ENCODE measurements at regions not wholly inside any gene's neighbourhood (a gene's known extent, or its start where the extent isn't known, plus 50 kb on each side); places are given as distances from the start of the nearest gene placed in this dataset.
"Not testable (repeated sequence)": the region's sequence is repeated elsewhere in the genome, so short reads cannot be mapped to it uniquely, and the experiment has no call there.

DNA sequence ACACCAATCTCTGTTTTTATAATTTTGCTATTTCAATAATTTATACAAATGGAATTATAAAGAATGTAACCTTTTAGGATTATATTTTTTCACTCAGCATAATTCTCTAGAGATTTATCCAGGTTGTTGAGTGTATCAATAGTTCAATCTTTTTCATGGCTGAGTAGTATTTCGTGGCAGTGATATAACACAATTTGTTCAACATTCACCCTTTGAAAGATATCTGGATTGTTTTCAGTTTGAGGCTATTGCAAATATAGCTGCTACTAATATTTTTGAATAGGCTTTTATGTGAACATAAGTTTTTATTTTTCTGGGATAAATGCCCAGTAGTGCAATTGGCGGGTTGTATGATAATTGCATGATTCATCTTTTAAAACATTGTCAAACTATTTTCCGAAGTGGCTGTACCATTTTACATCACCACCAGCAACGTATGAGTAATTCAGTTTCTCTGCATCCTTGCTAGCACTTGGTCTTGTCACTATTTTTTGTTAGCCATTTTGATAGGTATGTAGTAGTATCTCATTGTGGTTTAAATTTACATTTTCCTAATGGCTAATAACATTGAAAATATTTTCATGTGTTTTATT is 55.6 kb upstream of the ABCD3 start:
- in situ Hi-C loops (cut with HindIII; ENCODE audit: low pct_unique_long_range_greater_than_20kb, low sequenced_read_pairs) = no loop called here
- DNase-seq (ENCODE audit: low read depth in 1 of 2, low spot score in 1 of 2) = no peak
- no peak for TF ChIP-seq JUND (IDR thresholded peaks at IDR 0.05; ENCODE audit: low read depth)

DNA sequence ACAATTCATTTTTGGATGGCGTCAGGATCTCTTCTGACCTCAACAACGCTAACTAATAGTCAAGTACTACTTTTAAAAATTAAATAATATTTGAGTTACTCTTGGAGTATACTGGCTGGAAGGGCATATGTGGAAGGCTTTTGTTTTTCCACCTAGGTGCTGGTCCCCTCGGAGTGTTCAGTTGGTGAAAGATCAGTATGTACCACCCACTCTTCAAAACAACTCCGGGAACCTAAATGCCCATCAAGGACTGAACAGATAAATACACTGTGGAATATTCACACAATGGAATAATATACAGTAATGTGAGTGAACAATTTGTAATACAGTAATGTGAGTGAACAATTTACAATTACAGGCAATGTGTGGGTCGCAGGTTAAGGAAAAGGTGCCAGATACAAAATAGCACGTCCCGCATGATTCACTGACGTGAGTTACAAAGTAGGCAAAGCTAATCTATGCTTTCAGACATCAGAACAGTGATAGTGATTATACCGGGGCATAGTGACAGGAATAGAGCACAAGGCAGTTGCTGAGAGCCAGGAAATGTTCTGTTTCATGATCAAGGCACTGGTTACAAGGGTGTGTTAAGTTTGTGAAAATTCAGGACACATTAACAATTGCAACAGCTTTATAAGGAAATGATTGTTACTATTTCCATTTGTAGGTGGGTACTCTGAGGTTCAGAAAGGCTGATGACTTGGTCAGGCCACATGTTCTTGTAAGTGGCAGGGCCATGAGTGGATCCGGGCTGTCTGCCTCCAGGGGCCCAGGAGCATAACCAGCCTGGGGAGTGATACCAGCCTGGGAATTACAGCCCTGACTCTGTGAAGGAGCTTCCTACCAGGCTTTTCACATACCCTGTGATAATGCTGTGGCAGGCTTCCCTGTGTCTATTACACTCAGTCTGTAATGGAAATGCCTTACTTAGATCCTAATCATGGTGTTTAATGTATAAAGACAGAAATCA is 59.3 kb upstream of the ABCD3 start:
- no peak for DNase-seq (ENCODE audit: low read depth in 1 of 2, low spot score in 1 of 2)
- no peak for TF ChIP-seq JUND (IDR thresholded peaks at IDR 0.05; ENCODE audit: low read depth)
- in situ Hi-C loops (cut with HindIII; ENCODE audit: low pct_unique_long_range_greater_than_20kb, low sequenced_read_pairs) = no loop called here

DNA sequence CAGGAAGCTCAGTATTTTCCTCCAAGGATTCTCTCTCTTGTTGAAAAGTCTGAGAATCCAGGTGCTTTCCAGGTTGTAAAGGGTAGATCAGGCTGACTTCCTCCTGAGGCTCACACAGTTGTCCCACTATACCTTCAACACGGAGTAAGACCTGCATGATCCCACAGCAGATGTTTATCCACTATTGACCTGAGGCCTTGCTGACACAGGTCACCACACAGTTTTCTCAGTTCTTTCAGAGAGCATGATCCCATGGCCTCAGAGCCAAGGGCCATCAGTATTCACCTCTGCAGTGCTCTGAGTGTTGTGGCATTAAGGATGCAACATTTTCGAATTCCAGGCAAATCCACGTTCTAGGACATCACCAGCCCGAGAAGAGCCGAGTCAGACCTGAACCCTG is 60.5 kb upstream of the ABCD3 start:
- in situ Hi-C loops (cut with HindIII; ENCODE audit: low pct_unique_long_range_greater_than_20kb, low sequenced_read_pairs) = no loop called here
- DNase-seq (ENCODE audit: low read depth in 1 of 2, low spot score in 1 of 2) = no peak
- TF ChIP-seq JUND (IDR thresholded peaks at IDR 0.05; ENCODE audit: low read depth) = no peak

DNA sequence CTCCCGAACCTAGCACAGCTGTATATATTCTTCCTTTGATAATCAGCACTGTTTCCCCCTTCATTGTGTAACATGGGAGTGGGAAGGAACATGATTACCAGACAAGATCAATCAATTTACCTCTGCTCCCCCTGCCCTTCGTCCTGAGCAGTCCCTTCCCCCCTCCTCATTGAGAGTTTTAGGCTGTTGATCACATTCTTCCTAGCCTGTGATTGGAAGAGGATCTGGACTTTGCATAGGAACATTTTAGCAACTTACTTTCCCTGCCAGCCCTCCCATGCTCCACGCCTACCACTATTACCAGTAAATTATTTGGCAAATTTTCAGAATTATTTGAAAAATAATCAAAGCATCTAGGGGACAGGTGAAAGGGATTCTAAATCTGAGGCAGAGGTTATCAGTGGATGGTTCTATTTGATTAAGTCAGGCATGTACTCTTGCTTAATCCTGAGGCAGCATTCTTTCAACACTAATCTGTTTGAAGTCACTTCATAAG is 62.7 kb upstream of the ABCD3 start:
- no peak for TF ChIP-seq JUND (IDR thresholded peaks at IDR 0.05; ENCODE audit: low read depth)
- no peak for DNase-seq (ENCODE audit: low read depth in 1 of 2, low spot score in 1 of 2)
- in situ Hi-C loops (cut with HindIII; ENCODE audit: low pct_unique_long_range_greater_than_20kb, low sequenced_read_pairs) = no loop called here

DNA sequence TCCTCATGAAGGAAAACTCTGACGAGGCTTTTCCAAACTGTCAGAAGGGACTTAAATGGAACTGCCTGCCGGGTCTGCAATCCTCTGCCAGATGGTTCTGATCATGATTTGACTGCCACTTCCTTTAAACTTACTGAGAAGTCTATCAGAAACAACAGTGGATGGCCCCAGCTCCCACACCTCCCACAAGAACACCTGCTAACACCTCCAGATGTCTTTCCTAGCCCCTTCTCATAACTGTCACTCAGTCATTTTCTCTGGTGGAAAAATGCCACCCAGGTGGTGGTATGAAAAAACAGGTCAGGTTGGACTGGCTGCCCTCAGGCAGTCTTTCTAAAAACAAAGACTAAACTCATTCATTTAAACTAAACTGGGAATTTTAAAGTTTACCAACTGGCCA is 66.7 kb upstream of the ABCD3 start:
- in situ Hi-C loops (cut with HindIII; ENCODE audit: low pct_unique_long_range_greater_than_20kb, low sequenced_read_pairs) = no loop called here
- no peak for TF ChIP-seq JUND (IDR thresholded peaks at IDR 0.05; ENCODE audit: low read depth)
- no peak for DNase-seq (ENCODE audit: low read depth in 1 of 2, low spot score in 1 of 2)

DNA sequence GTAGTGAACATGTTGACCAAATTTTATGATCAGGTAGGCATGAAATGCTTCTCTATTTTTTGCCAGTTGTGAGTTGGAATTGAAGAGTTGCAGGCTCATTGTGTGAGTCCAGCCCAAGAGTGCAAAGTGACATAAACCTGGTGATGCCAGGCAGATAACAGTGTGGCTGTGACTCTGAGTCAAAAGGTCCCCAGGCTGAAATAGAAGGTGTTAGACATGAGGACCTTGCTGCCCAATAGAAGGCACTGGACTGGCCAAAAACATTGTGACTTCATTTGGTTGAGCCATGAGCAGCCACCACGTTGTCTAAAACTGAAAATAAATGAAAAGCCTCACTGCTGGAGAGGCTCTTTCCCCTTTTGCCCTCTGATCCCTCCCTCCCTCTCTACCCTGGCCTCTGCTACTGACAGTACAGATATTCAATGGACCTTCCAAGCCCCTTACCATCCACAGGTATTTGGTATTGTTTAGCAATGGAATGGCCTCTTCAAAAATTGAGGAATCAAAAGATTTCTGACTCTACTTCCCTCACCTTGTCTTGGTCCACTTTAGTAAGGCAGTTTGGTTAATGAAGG is 67.8 kb upstream of the ABCD3 start:
- no peak for DNase-seq (ENCODE audit: low read depth in 1 of 2, low spot score in 1 of 2)
- no peak for TF ChIP-seq JUND (IDR thresholded peaks at IDR 0.05; ENCODE audit: low read depth)
- in situ Hi-C loops (cut with HindIII; ENCODE audit: low pct_unique_long_range_greater_than_20kb, low sequenced_read_pairs) = no loop called here

DNA sequence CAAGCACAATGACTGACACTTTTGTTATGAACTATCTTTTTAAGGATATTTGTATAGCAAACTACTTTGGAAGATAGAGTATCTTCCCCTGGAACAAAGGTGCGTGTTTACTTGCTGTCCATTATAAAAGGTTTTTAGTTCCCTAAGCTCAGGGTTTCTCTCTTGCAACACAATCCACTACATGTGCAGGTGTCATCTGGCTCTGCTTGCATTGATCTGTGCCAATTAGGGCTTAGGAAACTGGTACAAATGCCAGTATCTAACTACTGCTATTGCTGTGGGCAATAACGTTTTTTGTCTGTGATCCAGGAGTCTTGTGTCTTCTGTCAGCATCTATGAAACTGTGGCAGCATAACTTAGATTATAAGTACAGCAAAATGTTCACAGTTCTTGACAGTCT is 68.3 kb upstream of the ABCD3 start:
- TF ChIP-seq JUND (IDR thresholded peaks at IDR 0.05; ENCODE audit: low read depth) = no peak
- no peak for DNase-seq (ENCODE audit: low read depth in 1 of 2, low spot score in 1 of 2)
- in situ Hi-C loops (cut with HindIII; ENCODE audit: low pct_unique_long_range_greater_than_20kb, low sequenced_read_pairs) = no loop called here

DNA sequence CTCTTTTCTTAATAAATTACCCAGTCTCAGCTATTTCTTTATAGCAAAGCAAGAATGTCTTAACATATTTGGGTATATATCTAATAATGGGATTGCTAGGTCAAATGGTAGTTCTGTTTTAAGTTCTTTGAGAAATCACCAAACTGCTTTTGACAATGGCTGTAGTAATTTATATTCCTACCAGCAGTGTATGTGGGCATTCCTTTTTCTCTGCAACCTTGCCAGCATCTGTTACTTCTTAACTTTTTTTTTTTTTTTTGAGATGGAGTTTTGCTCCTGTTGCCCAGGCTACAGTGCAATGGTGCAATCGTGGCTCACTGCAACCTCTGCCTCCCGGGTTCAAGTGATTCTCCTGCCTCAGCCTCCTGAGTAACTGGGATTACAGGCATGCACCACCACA is 69.8 kb upstream of the ABCD3 start:
- in situ Hi-C loops (cut with HindIII; ENCODE audit: low pct_unique_long_range_greater_than_20kb, low sequenced_read_pairs); DNase-seq (ENCODE audit: low read depth in 1 of 2, low spot score in 1 of 2): not testable (repeated sequence)

DNA sequence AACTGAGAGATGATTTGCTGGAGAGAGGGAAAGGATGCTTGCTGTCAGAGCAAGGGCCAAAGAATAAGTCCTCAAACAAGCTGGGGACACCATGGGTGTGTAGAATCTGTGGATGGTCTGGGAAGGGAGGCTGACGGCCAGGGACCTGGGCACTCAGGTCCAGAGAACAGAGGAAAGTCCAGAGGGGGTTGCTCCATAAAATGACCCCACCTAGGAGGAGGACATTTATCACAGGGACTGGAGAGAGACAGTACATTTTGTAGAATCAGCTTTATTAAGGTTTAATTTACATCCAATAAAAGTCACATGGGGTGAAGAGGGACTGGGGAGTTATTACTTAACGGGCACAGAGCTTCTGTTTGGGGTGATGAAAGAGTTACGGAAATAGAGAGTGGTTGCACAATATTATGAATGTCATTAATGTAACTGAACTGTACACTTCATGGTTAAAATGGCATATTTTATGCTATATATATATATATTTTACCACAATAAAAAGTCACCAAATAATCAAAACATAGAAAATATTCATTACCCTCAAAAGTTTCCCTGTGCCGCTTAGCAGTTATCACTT is 73.0 kb upstream of the ABCD3 start:
- in situ Hi-C loops (cut with HindIII; ENCODE audit: low pct_unique_long_range_greater_than_20kb, low sequenced_read_pairs) = no loop called here
- TF ChIP-seq JUND (IDR thresholded peaks at IDR 0.05; ENCODE audit: low read depth) = no peak
- DNase-seq (ENCODE audit: low read depth in 1 of 2, low spot score in 1 of 2) = no peak

DNA sequence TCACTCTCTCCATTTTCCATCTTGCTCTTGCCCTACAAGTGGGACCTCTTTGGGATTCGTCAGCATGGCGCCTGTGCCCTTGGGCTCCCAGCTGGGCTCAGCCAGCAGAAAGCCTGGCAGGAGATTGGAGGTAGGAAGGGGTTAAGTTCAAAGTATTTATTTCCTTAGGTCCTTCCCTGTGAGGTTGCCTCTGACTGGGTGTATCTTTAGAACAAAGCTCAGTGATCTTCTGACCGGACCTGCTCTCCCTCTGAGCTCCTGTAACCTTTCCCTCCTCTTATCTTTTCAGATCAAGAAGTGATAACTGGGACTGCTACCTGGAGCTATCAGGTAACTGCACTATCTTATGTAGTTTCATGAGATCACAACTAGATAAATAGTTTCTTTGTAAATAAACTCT is 75.8 kb upstream of the ABCD3 start:
- DNase-seq (ENCODE audit: low read depth in 1 of 2, low spot score in 1 of 2) = no peak
- in situ Hi-C loops (cut with HindIII; ENCODE audit: low pct_unique_long_range_greater_than_20kb, low sequenced_read_pairs) = no loop called here
- no peak for TF ChIP-seq JUND (IDR thresholded peaks at IDR 0.05; ENCODE audit: low read depth)

DNA sequence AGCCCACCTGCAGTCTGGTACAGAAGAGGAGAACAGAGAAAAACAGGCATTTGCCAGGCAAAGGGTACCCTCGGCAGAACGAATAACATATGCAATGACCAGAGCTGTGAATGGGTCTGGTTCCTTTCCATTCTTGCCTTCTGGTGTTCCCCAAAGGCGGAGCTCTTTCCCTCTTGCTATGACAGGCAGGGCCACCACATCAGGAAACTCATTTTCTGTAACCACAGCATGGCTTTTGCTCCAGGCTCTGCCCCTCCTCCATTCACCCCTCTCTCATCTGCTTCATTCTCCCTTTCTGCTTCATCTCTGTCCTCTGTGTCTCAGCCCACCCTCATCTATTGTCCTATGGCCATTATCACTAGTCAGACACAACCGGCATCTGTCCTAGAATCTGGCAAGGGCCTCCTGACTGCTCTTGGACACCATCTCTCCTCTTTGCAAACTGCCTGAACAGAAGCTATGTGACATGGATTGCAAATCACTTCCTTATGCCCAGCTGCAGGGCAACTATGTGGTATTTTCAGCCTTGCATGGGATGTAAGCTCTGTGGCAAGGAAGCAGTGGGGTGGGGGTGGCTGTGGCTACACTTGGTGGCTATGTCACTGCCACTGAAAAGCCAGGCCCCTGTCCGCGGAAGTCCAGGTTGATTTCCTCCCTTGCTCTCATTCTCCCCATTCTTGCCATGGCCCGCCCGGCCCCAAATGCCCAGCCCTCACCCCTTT is 78.8 kb upstream of the ABCD3 start:
- in situ Hi-C loops (cut with HindIII; ENCODE audit: low pct_unique_long_range_greater_than_20kb, low sequenced_read_pairs) = no loop called here

DNA sequence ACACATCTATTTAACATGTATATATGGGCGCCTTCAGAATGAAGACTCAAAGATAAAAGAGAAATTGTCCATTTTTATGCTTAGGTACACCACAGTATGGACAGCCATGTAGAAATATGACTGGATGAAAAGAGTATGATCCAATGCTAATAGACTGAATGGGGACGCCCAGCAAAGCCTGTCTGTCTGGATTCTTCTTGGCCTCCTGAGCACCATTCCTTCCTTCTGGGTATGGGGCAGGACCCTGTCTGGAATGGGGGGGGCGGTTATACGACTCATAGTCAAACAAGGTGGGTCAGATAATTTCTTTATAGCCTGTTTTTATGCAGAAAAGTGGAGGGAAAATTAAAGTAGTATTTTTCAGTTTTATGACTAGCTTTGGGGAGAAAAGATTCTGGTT is 81.2 kb upstream of the ABCD3 start:
- peak in 1 of 2 experiments; percentile 56 for DNase-seq (ENCODE audit: low read depth in 1 of 2, low spot score in 1 of 2)
- TF ChIP-seq JUND (IDR thresholded peaks at IDR 0.05; ENCODE audit: low read depth) = no peak
- in situ Hi-C loops (cut with HindIII; ENCODE audit: low pct_unique_long_range_greater_than_20kb, low sequenced_read_pairs) = no loop called here

More for the DNA sequence above, 78.8 kb upstream of the ABCD3 start:
- no peak for TF ChIP-seq JUND (IDR thresholded peaks at IDR 0.05; ENCODE audit: low read depth)
- DNase-seq (ENCODE audit: low read depth in 1 of 2, low spot score in 1 of 2) = no peak

Measured in T47D (cell line).